Ovary (tissue), 3 donors: ENCODE measurements at regions not wholly inside any gene's neighbourhood (a gene's known extent, or its start where the extent isn't known, plus 50 kb on each side); places are given as distances from the start of the nearest gene placed in this dataset.

ENCODE experiments used
- CTCF ChIP-seq, 3 donors: fragments of 450-650 bp in 2 of 3; fragments of 200-600 bp in 1 of 3; IDR thresholded peaks; one replicate each; pipeline versions ENCODE4 v1.5.1 to v1.8.0; 2016 to 2022; ENCODE audit warnings: antibody characterized with exemption in 3 of 3, mild to moderate bottlenecking in 1 of 3
- EP300 ChIP-seq: sonication (generic); formaldehyde crosslinking; IDR thresholded peaks from one replicate; pipeline ENCODE4 v1.6.1; 2017; ENCODE audit warnings: antibody characterized with exemption
- POLR2A ChIP-seq: fragments of 450-650 bp; IDR thresholded peaks from one replicate; pipeline ENCODE4 v1.6.1; 2017; ENCODE audit warnings: antibody characterized with exemption, mild to moderate bottlenecking, moderate library complexity
- donor health status: DM: no; HTN: no; CAD: no.

GRCh38 chr4:101604976-101605375 is 185.6 kb upstream of the BANK1 start:
- no peak for TF ChIP-seq CTCF (IDR thresholded peaks at IDR 0.05)
- TF ChIP-seq POLR2A: no peak
- TF ChIP-seq EP300: no peak
